Gastroesophageal sphincter (tissue), 4 donors: ENCODE measurements at regions not wholly inside any gene's neighbourhood (a gene's known extent, or its start where the extent isn't known, plus 50 kb on each side); places are given as distances from the start of the nearest gene placed in this dataset.

Source experiments
- ATAC-seq: fragments of 150-250 bp; one replicate; pipeline ENCODE4 v1.9.1; 2016; ENCODE audit warnings: mild to moderate bottlenecking, moderate library complexity
- H3K27ac ChIP-seq, 4 donors: fragments of 200-600 bp; sonication (generic) in 3 of 4; 1 replicate in 3 of 4; 2 replicates in 1 of 4; pipeline ENCODE4 v1.5.1; 2016 to 2019
- H3K27me3 ChIP-seq: fragments of 200-600 bp; sonication (generic); one replicate; pipeline ENCODE4 v1.5.1; 2019
- H3K36me3 ChIP-seq, 2 donors: fragments of 200-600 bp; sonication (generic); one replicate each; pipeline ENCODE4 v1.5.1; 2019; ENCODE audit warnings: control low read depth in 1 of 2
- H3K4me1 ChIP-seq, 3 donors: fragments of 200-600 bp; sonication (generic); 1 replicate in 2 of 3; 2 replicates in 1 of 3; pipeline ENCODE4 v1.5.1; 2016 to 2019; ENCODE audit warnings: control low read depth in 2 of 3
- H3K4me3 ChIP-seq, 2 donors: fragments of 200-600 bp; sonication (generic); one replicate each; pipeline ENCODE4 v1.5.1; 2019; ENCODE audit warnings: mild to moderate bottlenecking in 1 of 2, moderate library complexity in 1 of 2
- H3K9me3 ChIP-seq, 3 donors: fragments of 200-600 bp; sonication (generic); one replicate each; pipeline ENCODE4 v1.5.1; 2017 to 2019; ENCODE audit warnings: control low read depth in 2 of 3
- CTCF ChIP-seq, 4 experiments: fragments of 200-600 bp in 2 of 4; fragments of 450-650 bp in 2 of 4; sonication (generic) in 1 of 4; IDR thresholded peaks; one replicate each; pipeline ENCODE4 v1.5.1; 2017 to 2019; ENCODE audit warnings: antibody characterized with exemption in 4 of 4, mild to moderate bottlenecking in 2 of 4, moderate library complexity in 2 of 4
- EP300 ChIP-seq: sonication (generic); formaldehyde crosslinking; IDR thresholded peaks from one replicate; pipeline ENCODE4 v1.6.1; 2017; ENCODE audit warnings: antibody characterized with exemption, mild to moderate bottlenecking
- POLR2A ChIP-seq, 2 donors: fragments of 450-650 bp; IDR thresholded peaks; one replicate each; pipeline ENCODE4 v1.6.1; 2017; ENCODE audit warnings: antibody characterized with exemption in 2 of 2, mild to moderate bottlenecking in 2 of 2, moderate library complexity in 1 of 2
- POLR2AphosphoS5 ChIP-seq: sonication (generic); formaldehyde crosslinking; IDR thresholded peaks from one replicate; pipeline ENCODE4 v1.6.1; 2017; ENCODE audit warnings: antibody characterized with exemption
- WGBS, 2 donors: methylation state at CpG; one replicate each; pipeline ENCODE4 v1.1.5; 2018; ENCODE audit warnings: low coverage in 1 of 2; 5-methylcytosine and 5-hydroxymethylcytosine counted together

- 86 to 87% methylated on average over 4 to 7 of the region's 8 CpGs for WGBS, 2 donors
- no peak for ATAC-seq
- no peaks in the 10 kb centered on the region for H3K27me3 ChIP-seq
- no peak overlapping the region for H3K4me3 ChIP-seq
- TF ChIP-seq POLR2A (IDR thresholded peaks at IDR 0.05) (no peak), POLR2AphosphoS5 (no peak), CTCF (IDR thresholded peaks at IDR 0.05) (no peak), EP300 (no peak)
- no peaks in the 10 kb centered on the region for H3K9me3 ChIP-seq
- peaks cover 0 to 12% (median 0%) of the 10 kb centered on the region in 3 donors for H3K4me1 ChIP-seq
- H3K36me3 ChIP-seq: no peaks in the 10 kb centered on the region
- H3K27ac ChIP-seq: no peak overlapping the region
Observed at GRCh38 chr13:99646866-99647595, 145.8 kb downstream of the TM9SF2 start.

DNA sequence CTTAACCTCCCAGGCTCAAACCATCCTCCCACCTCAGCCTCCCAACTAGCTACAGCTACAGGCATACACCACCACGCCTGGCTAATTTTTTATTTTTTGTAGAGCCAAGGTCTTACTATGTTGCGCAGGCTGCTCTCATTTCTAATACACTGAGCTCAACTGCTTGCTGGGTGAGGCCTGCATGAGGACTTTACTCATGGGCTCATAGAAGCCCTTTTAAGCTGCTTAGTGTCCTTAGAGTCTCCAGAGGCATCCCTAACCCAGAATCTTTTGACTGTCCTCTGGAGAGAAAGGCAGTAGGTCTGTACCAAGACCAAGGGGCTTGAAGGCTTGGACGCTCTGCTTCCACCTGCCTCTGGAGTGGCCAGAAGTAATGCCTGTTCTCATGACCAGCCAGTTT, 141.6 kb downstream of the TM9SF2 start:
- TF ChIP-seq POLR2AphosphoS5: no peak
- no peak for TF ChIP-seq EP300
- no peak for TF ChIP-seq CTCF (IDR thresholded peaks at IDR 0.05)
- no peak for TF ChIP-seq POLR2A (IDR thresholded peaks at IDR 0.05)
- peaks cover 0 to 5% (median 0%) of the 10 kb centered on the region in 3 donors for H3K4me1 ChIP-seq
- WGBS, 2 donors: 100% methylated on average over 1 to 3 of the region's 3 CpGs
- H3K27ac ChIP-seq: no peak overlapping the region
- no peaks in the 10 kb centered on the region for H3K36me3 ChIP-seq
- no peak for ATAC-seq
- H3K27me3 ChIP-seq: no peaks in the 10 kb centered on the region
- no peaks in the 10 kb centered on the region for H3K9me3 ChIP-seq
- H3K4me3 ChIP-seq: no peak overlapping the region

- no peak overlapping the region for H3K27ac ChIP-seq
- no peaks in the 10 kb centered on the region for H3K36me3 ChIP-seq
- peaks cover 0 to 5% (median 0%) of the 10 kb centered on the region in 3 donors for H3K4me1 ChIP-seq
- H3K27me3 ChIP-seq: no peaks in the 10 kb centered on the region
- TF ChIP-seq EP300: no peak
- TF ChIP-seq POLR2AphosphoS5: no peak
- no peak for TF ChIP-seq POLR2A (IDR thresholded peaks at IDR 0.05)
- no peak for TF ChIP-seq CTCF (IDR thresholded peaks at IDR 0.05)
- no peaks in the 10 kb centered on the region for H3K9me3 ChIP-seq
- no peak for ATAC-seq
- 90 to 100% methylated on average over 1 to 2 of the region's 4 CpGs for WGBS, 2 donors
- H3K4me3 ChIP-seq: no peak overlapping the region
Observed at GRCh38 chr13:99642006-99642405, 140.7 kb downstream of the TM9SF2 start.

GRCh38 chr13:99640260-99640659, 139.0 kb downstream of the TM9SF2 start:
- Histone ChIP-seq H3K4me1 (peaks cover 0 to 5% (median 0%) of the 10 kb centered on the region in 3 donors), H3K27ac (no peak overlapping the region), H3K36me3 (no peaks in the 10 kb centered on the region), H3K9me3 (no peaks in the 10 kb centered on the region), H3K27me3 (no peaks in the 10 kb centered on the region), H3K4me3 (no peak overlapping the region)
- no peak for ATAC-seq
- 65 to 78% methylated on average over 3 of the region's 3 CpGs for WGBS, 2 donors
- TF ChIP-seq POLR2AphosphoS5 (no peak), EP300 (no peak), POLR2A (IDR thresholded peaks at IDR 0.05) (no peak), CTCF (IDR thresholded peaks at IDR 0.05) (no peak)

GRCh38 chr13:99639126-99639525, 137.9 kb downstream of the TM9SF2 start:
- Histone ChIP-seq H3K4me3 (no peak overlapping the region), H3K4me1 (peaks cover 0 to 5% (median 0%) of the 10 kb centered on the region in 3 donors), H3K27ac (no peak overlapping the region), H3K9me3 (no peaks in the 10 kb centered on the region), H3K27me3 (no peaks in the 10 kb centered on the region), H3K36me3 (no peaks in the 10 kb centered on the region)
- 71 to 86% methylated on average over 4 of the region's 4 CpGs for WGBS, 2 donors
- TF ChIP-seq POLR2A (IDR thresholded peaks at IDR 0.05): no peak
- no peak for TF ChIP-seq CTCF (IDR thresholded peaks at IDR 0.05)
- no peak for TF ChIP-seq EP300
- ATAC-seq: no peak
